CD4-positive, alpha-beta T cell treated with Interleukin-10 for 1 hour (primary cell): ENCODE measurements at regions not wholly inside any gene's neighbourhood (a gene's known extent, or its start where the extent isn't known, plus 50 kb on each side); places are given as distances from the start of the nearest gene placed in this dataset.

Experiments
- DNase-seq: peaks from one replicate; pipeline ENCODE4 v3.0.0-alpha.2; 2020

- no peak for DNase-seq
Observed at GRCh38 chr10:61842755-61843497, 58.6 kb upstream of the ARID5B start.

GRCh38 chr10:61844116-61844822, 57.2 kb upstream of the ARID5B start:
- DNase-seq, result no peak

GRCh38 chr10:61845196-61845949, 56.1 kb upstream of the ARID5B start:
- no peak for DNase-seq

- DNase-seq, result no peak
Observed at GRCh38 chr10:61845950-61846268, 55.6 kb upstream of the ARID5B start.

- no peak for DNase-seq
Observed at GRCh38 chr10:61846370-61847031, 55.0 kb upstream of the ARID5B start.

GRCh38 chr10:61847087-61847486, 54.4 kb upstream of the ARID5B start:
- no peak for DNase-seq

GRCh38 chr10:61847640-61848039, 53.9 kb upstream of the ARID5B start:
- no peak for DNase-seq

GRCh38 chr10:61850376-61850775, 51.1 kb upstream of the ARID5B start:
- DNase-seq, result no peak
